SK-N-SH treated with all-trans-retinoic acid at 6 μM for 48 hours (cell line): ENCODE measurements at regions not wholly inside any gene's neighbourhood (a gene's known extent, or its start where the extent isn't known, plus 50 kb on each side); places are given as distances from the start of the nearest gene placed in this dataset.

Experiments used
- ATAC-seq: fragments of 200-7000 bp; cut with Tn5 transposase; 3 replicates; pipeline ENCODE4 v1.9.1; 2020; ENCODE audit warnings: mild to moderate bottlenecking, moderate library complexity
- ARNTL ChIP-seq: fragments of 450-650 bp; formaldehyde crosslinking; IDR thresholded peaks from 2 replicates; pipeline ENCODE4 v1.5.0; 2020; ENCODE audit warnings: low read depth, mild to moderate bottlenecking, moderate library complexity, borderline replicate concordance
- BACH2 ChIP-seq: fragments of 250-450 bp; sonication (Bioruptor Pico); IDR thresholded peaks from 2 replicates; pipeline ENCODE4 v1.9.0; 2021; ENCODE audit warnings: mild to moderate bottlenecking, borderline replicate concordance
- CSDC2 ChIP-seq: fragments of 250-450 bp; sonication (Bioruptor Pico); IDR thresholded peaks from 2 replicates; pipeline ENCODE4 v1.5.0; 2020; ENCODE audit warnings: mild to moderate bottlenecking, moderate library complexity
- ESRRG ChIP-seq: fragments of 250-450 bp; sonication (Bioruptor Pico); IDR thresholded peaks from 2 replicates; pipeline ENCODE4 v1.6.1; 2021; ENCODE audit warnings: mild to moderate bottlenecking
- GLIS3 ChIP-seq: fragments of 250-450 bp; sonication (Bioruptor Pico); IDR thresholded peaks from 2 replicates; pipeline ENCODE4 v1.5.0; 2020; ENCODE audit warnings: mild to moderate bottlenecking, moderate library complexity
- ISL1 ChIP-seq: fragments of 250-450 bp; sonication (Bioruptor Pico); IDR thresholded peaks from 2 replicates; pipeline ENCODE4 v2.1.2; 2022; ENCODE audit warnings: mild to moderate bottlenecking, moderate library complexity
- OSR1 ChIP-seq: fragments of 250-450 bp; sonication (Bioruptor Pico); IDR thresholded peaks from 2 replicates; pipeline ENCODE4 v1.8.0; 2022; ENCODE audit warnings: moderate library complexity, mild to moderate bottlenecking, inconsistent platforms
- PPARA ChIP-seq: fragments of 250-450 bp; sonication (Bioruptor Pico); IDR thresholded peaks from 2 replicates; pipeline ENCODE4 v1.5.0; 2020; ENCODE audit warnings: mild to moderate bottlenecking, borderline replicate concordance
- RARB ChIP-seq: fragments of 250-450 bp; sonication (Bioruptor Pico); IDR thresholded peaks from 2 replicates; pipeline ENCODE4 v1.8.0; 2021; ENCODE audit warnings: mild to moderate bottlenecking, moderate library complexity
- SNAI2 ChIP-seq: fragments of 250-450 bp; sonication (Bioruptor Pico); IDR thresholded peaks from 2 replicates; pipeline ENCODE4 v1.5.0; 2020; ENCODE audit warnings: mild to moderate bottlenecking, moderate library complexity
- TCF4 ChIP-seq: fragments of 250-450 bp; sonication (Bioruptor Pico); IDR thresholded peaks from 2 replicates; pipeline ENCODE4 v1.8.0; 2021; ENCODE audit warnings: mild to moderate bottlenecking, moderate library complexity, borderline replicate concordance
- TOX ChIP-seq: fragments of 250-450 bp; sonication (Bioruptor Pico); IDR thresholded peaks from 2 replicates; pipeline ENCODE4 v1.8.0; 2021; ENCODE audit warnings: mild to moderate bottlenecking, moderate library complexity, borderline replicate concordance
- ZFP3 ChIP-seq: fragments of 250-450 bp; sonication (Bioruptor Pico); IDR thresholded peaks from 2 replicates; pipeline ENCODE4 v1.5.0; 2020; ENCODE audit warnings: mild to moderate bottlenecking, moderate library complexity
- ZFP30 ChIP-seq: fragments of 450-650 bp; formaldehyde crosslinking; IDR thresholded peaks from 2 replicates; pipeline ENCODE4 v1.5.0; 2022; ENCODE audit warnings: mild to moderate bottlenecking, moderate library complexity
- ZNF565 ChIP-seq: fragments of 450-650 bp; formaldehyde crosslinking; conservative IDR thresholded peaks from 2 replicates; pipeline ENCODE4 v1.5.0; 2020; ENCODE audit warnings: low read depth, mild to moderate bottlenecking, moderate library complexity
- ZNF70 ChIP-seq: fragments of 450-650 bp; formaldehyde crosslinking; IDR thresholded peaks from 2 replicates; pipeline ENCODE4 v1.5.0; 2020; ENCODE audit warnings: mild to moderate bottlenecking, moderate library complexity
- ZNF8 ChIP-seq: fragments of 450-650 bp; formaldehyde crosslinking; IDR thresholded peaks from 2 replicates; pipeline ENCODE4 v1.5.0; 2020; ENCODE audit warnings: mild to moderate bottlenecking, moderate library complexity
- TF ChIP-seq, protein P1 (sequence below): fragments of 250-450 bp; sonication (Bioruptor Pico); IDR thresholded peaks from 2 replicates; pipeline ENCODE4 v1.8.0; 2021; ENCODE audit warnings: low read depth, mild to moderate bottlenecking, moderate library complexity, borderline replicate concordance
- TF ChIP-seq, protein P2 (sequence below): fragments of 250-450 bp; sonication (Bioruptor Pico); IDR thresholded peaks from 2 replicates; pipeline ENCODE4 v1.8.0; 2020; ENCODE audit warnings: mild to moderate bottlenecking, moderate library complexity, borderline replicate concordance
- TF ChIP-seq, protein P3 (sequence below): fragments of 250-450 bp; sonication (Bioruptor Pico); IDR thresholded peaks from 2 replicates; pipeline ENCODE4 v1.5.1; 2021; ENCODE audit warnings: mild to moderate bottlenecking, moderate library complexity
- TF ChIP-seq, protein P4 (sequence below): fragments of 250-450 bp; sonication (Bioruptor Pico); IDR thresholded peaks from 2 replicates; pipeline ENCODE4 v1.5.1; 2020; ENCODE audit warnings: low read depth, mild to moderate bottlenecking, moderate library complexity
- TF ChIP-seq, protein P5 (sequence below): fragments of 250-450 bp; sonication (Bioruptor Pico); IDR thresholded peaks from 2 replicates; pipeline ENCODE4 v1.5.0; 2020; ENCODE audit warnings: mild to moderate bottlenecking, moderate library complexity

DNA sequence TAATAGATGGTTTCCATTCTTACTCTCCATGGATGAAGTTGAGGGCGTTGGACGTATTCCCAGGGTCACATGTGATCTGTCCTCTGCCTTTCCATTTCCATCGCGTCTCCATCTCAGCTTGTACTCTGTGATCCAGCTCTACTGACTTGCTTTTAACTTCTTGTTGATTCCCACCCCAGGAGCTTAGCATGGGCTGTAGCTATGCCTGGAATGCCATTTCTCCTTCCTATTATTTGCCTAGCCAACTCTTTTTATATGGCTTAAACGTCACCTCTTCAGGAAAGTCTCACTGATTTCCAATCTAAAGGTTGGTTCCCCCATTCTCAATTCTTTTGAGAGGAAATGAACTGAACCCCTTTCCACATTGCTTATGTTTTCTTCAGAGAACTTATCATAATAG, 475.9 kb downstream of the XYLT1 start:
- no peak for ATAC-seq
- TF ChIP-seq TCF4 (CRISPR knock-in tag) (no peak), PPARA (CRISPR knock-in tag) (no peak), ZNF8 (CRISPR knock-in tag) (no peak), ISL1 (CRISPR knock-in tag) (no peak), BACH2 (CRISPR knock-in tag) (no peak), RARB (CRISPR knock-in tag) (no peak), GLIS3 (CRISPR knock-in tag) (no peak), OSR1 (CRISPR knock-in tag) (no peak), CSDC2 (no peak), ZNF70 (CRISPR knock-in tag) (no peak)
- TF ChIP-seq, protein P1, sequence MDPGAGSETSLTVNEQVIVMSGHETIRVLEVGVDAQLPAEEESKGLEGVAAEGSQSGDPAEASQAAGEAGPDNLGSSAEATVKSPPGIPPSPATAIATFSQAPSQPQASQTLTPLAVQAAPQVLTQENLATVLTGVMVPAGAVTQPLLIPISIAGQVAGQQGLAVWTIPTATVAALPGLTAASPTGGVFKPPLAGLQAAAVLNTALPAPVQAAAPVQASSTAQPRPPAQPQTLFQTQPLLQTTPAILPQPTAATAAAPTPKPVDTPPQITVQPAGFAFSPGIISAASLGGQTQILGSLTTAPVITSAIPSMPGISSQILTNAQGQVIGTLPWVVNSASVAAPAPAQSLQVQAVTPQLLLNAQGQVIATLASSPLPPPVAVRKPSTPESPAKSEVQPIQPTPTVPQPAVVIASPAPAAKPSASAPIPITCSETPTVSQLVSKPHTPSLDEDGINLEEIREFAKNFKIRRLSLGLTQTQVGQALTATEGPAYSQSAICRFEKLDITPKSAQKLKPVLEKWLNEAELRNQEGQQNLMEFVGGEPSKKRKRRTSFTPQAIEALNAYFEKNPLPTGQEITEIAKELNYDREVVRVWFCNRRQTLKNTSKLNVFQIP (CRISPR knock-in tag): no peak
- TF ChIP-seq, protein P2, sequence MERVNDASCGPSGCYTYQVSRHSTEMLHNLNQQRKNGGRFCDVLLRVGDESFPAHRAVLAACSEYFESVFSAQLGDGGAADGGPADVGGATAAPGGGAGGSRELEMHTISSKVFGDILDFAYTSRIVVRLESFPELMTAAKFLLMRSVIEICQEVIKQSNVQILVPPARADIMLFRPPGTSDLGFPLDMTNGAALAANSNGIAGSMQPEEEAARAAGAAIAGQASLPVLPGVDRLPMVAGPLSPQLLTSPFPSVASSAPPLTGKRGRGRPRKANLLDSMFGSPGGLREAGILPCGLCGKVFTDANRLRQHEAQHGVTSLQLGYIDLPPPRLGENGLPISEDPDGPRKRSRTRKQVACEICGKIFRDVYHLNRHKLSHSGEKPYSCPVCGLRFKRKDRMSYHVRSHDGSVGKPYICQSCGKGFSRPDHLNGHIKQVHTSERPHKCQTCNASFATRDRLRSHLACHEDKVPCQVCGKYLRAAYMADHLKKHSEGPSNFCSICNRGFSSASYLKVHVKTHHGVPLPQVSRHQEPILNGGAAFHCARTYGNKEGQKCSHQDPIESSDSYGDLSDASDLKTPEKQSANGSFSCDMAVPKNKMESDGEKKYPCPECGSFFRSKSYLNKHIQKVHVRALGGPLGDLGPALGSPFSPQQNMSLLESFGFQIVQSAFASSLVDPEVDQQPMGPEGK: no peak
- TF ChIP-seq, protein P3, sequence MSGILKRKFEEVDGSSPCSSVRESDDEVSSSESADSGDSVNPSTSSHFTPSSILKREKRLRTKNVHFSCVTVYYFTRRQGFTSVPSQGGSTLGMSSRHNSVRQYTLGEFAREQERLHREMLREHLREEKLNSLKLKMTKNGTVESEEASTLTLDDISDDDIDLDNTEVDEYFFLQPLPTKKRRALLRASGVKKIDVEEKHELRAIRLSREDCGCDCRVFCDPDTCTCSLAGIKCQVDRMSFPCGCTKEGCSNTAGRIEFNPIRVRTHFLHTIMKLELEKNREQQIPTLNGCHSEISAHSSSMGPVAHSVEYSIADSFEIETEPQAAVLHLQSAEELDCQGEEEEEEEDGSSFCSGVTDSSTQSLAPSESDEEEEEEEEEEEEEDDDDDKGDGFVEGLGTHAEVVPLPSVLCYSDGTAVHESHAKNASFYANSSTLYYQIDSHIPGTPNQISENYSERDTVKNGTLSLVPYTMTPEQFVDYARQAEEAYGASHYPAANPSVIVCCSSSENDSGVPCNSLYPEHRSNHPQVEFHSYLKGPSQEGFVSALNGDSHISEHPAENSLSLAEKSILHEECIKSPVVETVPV: no peak
- TF ChIP-seq, protein P4, sequence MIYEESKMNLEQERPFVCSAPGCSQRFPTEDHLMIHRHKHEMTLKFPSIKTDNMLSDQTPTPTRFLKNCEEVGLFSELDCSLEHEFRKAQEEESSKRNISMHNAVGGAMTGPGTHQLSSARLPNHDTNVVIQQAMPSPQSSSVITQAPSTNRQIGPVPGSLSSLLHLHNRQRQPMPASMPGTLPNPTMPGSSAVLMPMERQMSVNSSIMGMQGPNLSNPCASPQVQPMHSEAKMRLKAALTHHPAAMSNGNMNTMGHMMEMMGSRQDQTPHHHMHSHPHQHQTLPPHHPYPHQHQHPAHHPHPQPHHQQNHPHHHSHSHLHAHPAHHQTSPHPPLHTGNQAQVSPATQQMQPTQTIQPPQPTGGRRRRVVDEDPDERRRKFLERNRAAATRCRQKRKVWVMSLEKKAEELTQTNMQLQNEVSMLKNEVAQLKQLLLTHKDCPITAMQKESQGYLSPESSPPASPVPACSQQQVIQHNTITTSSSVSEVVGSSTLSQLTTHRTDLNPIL (CRISPR knock-in tag): no peak

DNA sequence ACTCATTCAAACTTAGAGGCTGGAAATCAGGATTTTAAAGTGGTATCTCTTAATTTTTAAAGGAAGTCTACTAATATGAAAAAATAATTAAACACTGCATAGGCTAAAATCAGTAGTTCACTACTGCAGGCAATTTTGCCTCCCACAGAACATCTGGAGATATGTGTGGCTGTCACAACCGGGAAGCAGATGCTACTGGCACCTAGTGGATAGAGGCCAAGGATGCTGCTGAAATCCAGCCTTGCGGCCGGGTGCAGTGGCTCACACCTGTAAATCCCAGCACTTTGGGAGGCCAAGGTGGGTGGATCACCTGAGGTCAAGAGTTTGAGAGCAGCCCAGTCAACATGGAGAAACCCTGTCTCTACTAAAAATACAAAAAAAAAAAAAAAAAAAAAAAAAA, 473.9 kb downstream of the XYLT1 start:
- TF ChIP-seq ZNF565 (CRISPR knock-in tag) (no peak), SNAI2 (CRISPR knock-in tag) (no peak), ZFP30 (CRISPR knock-in tag) (no peak), RARB (CRISPR knock-in tag) (no peak), ZNF70 (CRISPR knock-in tag) (no peak), TOX (CRISPR knock-in tag) (no peak), ZNF8 (CRISPR knock-in tag) (no peak), ISL1 (CRISPR knock-in tag) (no peak), PPARA (CRISPR knock-in tag) (no peak), TCF4 (CRISPR knock-in tag) (no peak), BACH2 (CRISPR knock-in tag) (no peak), ZFP3 (CRISPR knock-in tag) (no peak), ESRRG (no peak), CSDC2 (no peak), ARNTL (CRISPR knock-in tag) (no peak)
- TF ChIP-seq, protein P2: no peak
- TF ChIP-seq, protein P5, sequence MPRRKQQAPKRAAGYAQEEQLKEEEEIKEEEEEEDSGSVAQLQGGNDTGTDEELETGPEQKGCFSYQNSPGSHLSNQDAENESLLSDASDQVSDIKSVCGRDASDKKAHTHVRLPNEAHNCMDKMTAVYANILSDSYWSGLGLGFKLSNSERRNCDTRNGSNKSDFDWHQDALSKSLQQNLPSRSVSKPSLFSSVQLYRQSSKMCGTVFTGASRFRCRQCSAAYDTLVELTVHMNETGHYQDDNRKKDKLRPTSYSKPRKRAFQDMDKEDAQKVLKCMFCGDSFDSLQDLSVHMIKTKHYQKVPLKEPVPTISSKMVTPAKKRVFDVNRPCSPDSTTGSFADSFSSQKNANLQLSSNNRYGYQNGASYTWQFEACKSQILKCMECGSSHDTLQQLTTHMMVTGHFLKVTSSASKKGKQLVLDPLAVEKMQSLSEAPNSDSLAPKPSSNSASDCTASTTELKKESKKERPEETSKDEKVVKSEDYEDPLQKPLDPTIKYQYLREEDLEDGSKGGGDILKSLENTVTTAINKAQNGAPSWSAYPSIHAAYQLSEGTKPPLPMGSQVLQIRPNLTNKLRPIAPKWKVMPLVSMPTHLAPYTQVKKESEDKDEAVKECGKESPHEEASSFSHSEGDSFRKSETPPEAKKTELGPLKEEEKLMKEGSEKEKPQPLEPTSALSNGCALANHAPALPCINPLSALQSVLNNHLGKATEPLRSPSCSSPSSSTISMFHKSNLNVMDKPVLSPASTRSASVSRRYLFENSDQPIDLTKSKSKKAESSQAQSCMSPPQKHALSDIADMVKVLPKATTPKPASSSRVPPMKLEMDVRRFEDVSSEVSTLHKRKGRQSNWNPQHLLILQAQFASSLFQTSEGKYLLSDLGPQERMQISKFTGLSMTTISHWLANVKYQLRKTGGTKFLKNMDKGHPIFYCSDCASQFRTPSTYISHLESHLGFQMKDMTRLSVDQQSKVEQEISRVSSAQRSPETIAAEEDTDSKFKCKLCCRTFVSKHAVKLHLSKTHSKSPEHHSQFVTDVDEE (CRISPR knock-in tag): no peak
- TF ChIP-seq, protein P1 (CRISPR knock-in tag): no peak

More for the DNA sequence above, 473.9 kb downstream of the XYLT1 start:
- no peak for ATAC-seq
